ENCODE measurements at regions not wholly inside any gene's neighbourhood (a gene's known extent, or its start where the extent isn't known, plus 50 kb on each side); places are given as distances from the start of the nearest gene placed in this dataset.
A peak's percentile ranks its signal among the peaks of the same experiment; 100 is the strongest.

DNA sequence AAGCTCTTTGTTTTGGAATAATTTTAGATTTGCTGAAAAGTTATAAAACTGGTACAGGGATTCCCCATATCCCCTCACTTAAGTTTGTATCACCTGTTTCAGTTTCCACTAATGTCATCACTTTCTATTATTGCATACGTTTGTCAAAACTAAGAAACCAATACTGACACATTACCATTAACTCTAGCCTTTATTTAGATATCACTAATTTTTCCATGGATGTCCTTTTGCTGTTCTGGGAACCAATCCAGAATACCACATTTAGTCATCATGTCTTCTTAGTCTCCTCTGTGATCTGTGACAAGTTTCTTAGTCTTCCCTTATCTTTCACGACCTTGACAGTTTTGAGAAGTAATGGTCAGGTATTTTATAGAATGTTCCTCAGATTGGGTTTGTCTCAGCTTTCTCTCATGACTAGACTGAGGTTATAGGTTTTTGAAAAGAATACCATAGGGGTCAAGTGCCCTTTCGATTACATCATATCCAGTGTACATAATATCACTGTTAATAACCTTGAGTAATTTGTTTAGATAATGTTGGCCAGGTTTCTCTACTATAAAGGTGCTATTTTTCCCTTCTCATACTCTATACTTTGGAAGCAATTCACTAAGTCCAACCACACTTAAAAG is 51.9 kb upstream of the NMUR2 start:
- CTCF ChIA-PET, result interaction anchor here (1.2 to 1.7 kb wide), 2 partner anchors 16 to 29 kb away, joined by 3 to 6 read pairs; no protein-coding TSS in a partner anchor
- Mint-ChIP-seq H3K27ac (ENCODE audit: unreplicated experiment) (peak overlapping the region; percentile 55), H3K4me1 (ENCODE audit: low read depth, unreplicated experiment) (peaks cover 55% of the 10 kb centered on the region), H3K36me3 (ENCODE audit: insufficient read depth, unreplicated experiment) (no peaks in the 10 kb centered on the region), H3K4me3 (ENCODE audit: low read depth, unreplicated experiment) (no peak overlapping the region), H3K9me3 (ENCODE audit: low read depth, unreplicated experiment) (peaks cover 3% of the 10 kb centered on the region), H3K27me3 (ENCODE audit: unreplicated experiment) (no peaks in the 10 kb centered on the region)
- no peak for DNase-seq
- TF ChIP-seq, protein P1, sequence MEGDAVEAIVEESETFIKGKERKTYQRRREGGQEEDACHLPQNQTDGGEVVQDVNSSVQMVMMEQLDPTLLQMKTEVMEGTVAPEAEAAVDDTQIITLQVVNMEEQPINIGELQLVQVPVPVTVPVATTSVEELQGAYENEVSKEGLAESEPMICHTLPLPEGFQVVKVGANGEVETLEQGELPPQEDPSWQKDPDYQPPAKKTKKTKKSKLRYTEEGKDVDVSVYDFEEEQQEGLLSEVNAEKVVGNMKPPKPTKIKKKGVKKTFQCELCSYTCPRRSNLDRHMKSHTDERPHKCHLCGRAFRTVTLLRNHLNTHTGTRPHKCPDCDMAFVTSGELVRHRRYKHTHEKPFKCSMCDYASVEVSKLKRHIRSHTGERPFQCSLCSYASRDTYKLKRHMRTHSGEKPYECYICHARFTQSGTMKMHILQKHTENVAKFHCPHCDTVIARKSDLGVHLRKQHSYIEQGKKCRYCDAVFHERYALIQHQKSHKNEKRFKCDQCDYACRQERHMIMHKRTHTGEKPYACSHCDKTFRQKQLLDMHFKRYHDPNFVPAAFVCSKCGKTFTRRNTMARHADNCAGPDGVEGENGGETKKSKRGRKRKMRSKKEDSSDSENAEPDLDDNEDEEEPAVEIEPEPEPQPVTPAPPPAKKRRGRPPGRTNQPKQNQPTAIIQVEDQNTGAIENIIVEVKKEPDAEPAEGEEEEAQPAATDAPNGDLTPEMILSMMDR (IDR thresholded peaks at IDR 0.05; ENCODE audit: unreplicated experiment), result no peak
- no TSS peak for BruUV-seq (replicated peaks)
- intact Hi-C loops (cut with micrococcal nuclease; ENCODE audit: unreplicated experiment), result loop anchor here (1.0 to 2.0 kb wide), 2 partner anchors 24 to 43 kb away; no protein-coding TSS in a partner anchor

DNA sequence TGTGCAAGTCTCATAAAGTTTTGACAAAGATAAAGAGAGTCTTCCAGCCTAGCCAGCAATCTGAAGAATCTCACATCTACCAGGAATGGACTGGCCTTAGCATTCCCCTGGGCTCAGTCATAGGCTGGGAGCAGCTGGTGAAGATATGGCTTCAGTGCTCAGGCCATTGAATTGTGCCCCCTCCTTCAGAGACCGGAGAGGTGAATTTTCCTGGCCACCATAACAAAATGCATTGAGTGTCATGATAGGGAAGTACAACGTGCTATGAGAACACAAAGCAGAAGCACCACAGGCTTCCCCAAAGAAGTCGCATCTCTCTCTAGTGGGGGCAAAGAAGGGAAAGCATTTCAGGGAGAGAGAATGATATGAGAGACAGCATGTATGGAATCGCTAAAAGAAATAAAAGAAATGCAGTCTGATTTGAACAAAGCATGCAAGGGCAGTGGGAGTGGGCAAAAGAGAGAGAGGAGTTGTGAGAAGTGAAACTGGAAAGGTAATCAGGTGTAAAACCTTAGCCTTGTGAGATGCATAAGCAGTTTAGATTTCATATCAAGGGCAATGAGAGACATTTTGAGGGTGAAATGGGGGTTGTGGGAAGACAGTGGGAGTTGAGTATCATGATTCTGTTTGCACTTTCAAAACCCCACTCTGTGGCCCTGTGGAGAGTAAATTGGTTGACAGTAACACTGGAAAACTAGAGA is 57.1 kb upstream of the NMUR2 start:
- Mint-ChIP-seq H3K27me3 (ENCODE audit: unreplicated experiment) (no peaks in the 10 kb centered on the region), H3K4me1 (ENCODE audit: low read depth, unreplicated experiment) (peaks cover 43% of the 10 kb centered on the region)
- no peak for DNase-seq

DNA sequence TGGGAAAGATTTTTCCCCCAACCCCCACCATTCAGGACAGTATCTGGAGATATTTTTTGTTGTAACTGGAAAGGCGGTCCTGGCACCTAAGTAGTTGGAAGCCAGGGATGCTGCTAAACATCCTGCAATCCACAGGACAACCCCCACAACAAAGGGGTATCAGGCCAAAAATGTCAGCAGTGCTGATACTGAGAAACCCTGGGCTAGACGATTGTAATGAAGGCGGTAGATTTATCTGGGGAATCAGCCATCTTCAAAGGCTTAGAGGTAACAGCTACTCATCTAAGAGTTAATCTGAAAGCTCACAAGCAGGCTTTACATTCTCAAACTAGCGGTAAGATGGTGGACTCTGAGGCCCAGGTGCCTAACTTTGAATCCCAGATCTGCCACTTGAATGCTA is 59.0 kb upstream of the NMUR2 start:
- TF ChIP-seq, protein P1 (IDR thresholded peaks at IDR 0.05; ENCODE audit: unreplicated experiment), result no peak
- BruUV-seq (replicated peaks), result no TSS peak
- no peak overlapping the region for H3K27ac Mint-ChIP-seq (ENCODE audit: unreplicated experiment)
- intact Hi-C loops (cut with micrococcal nuclease; ENCODE audit: unreplicated experiment), result no loop called here
- no peak for DNase-seq
- no peak overlapping the region for H3K4me3 Mint-ChIP-seq (ENCODE audit: low read depth, unreplicated experiment)
- no peaks in the 10 kb centered on the region for H3K27me3 Mint-ChIP-seq (ENCODE audit: unreplicated experiment)
- H3K36me3 Mint-ChIP-seq (ENCODE audit: insufficient read depth, unreplicated experiment), result no peaks in the 10 kb centered on the region
- peaks cover 28% of the 10 kb centered on the region for H3K4me1 Mint-ChIP-seq (ENCODE audit: low read depth, unreplicated experiment)
- H3K9me3 Mint-ChIP-seq (ENCODE audit: low read depth, unreplicated experiment), result no peaks in the 10 kb centered on the region
- CTCF ChIA-PET, result no interaction called here

More for the DNA sequence above, 57.1 kb upstream of the NMUR2 start:
- Mint-ChIP-seq H3K27ac (ENCODE audit: unreplicated experiment) (no peak overlapping the region), H3K9me3 (ENCODE audit: low read depth, unreplicated experiment) (no peaks in the 10 kb centered on the region), H3K4me3 (ENCODE audit: low read depth, unreplicated experiment) (no peak overlapping the region), H3K36me3 (ENCODE audit: insufficient read depth, unreplicated experiment) (no peaks in the 10 kb centered on the region)
- no TSS peak for BruUV-seq (replicated peaks)
- intact Hi-C loops (cut with micrococcal nuclease; ENCODE audit: unreplicated experiment), result no loop called here
- CTCF ChIA-PET, result no interaction called here
- TF ChIP-seq, protein P1 (IDR thresholded peaks at IDR 0.05; ENCODE audit: unreplicated experiment), result no peak

DNA sequence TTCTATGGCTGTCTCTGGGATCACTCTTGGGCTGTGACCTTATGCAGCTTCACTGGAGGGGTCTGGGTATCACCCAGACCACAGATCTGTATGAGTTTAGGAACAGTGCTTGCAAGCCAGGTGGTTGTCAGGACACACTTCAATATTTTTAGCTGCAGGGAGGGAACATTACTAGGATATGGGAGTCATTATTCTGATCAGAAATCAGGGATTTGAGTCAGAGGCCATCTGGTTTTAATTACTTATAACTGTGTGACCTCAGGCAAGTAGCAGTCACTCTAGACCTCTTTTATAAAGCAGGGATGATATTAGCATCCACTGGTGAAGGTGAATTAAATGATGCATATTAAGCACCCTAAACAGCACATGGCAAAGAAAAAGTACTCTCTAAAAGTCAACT is 60.1 kb upstream of the NMUR2 start:
- CTCF ChIA-PET, result no interaction called here

More for the DNA sequence above, 60.1 kb upstream of the NMUR2 start:
- Mint-ChIP-seq H3K36me3 (ENCODE audit: insufficient read depth, unreplicated experiment) (no peaks in the 10 kb centered on the region), H3K27ac (ENCODE audit: unreplicated experiment) (no peak overlapping the region), H3K4me3 (ENCODE audit: low read depth, unreplicated experiment) (no peak overlapping the region), H3K9me3 (ENCODE audit: low read depth, unreplicated experiment) (no peaks in the 10 kb centered on the region), H3K4me1 (ENCODE audit: low read depth, unreplicated experiment) (peaks cover 28% of the 10 kb centered on the region), H3K27me3 (ENCODE audit: unreplicated experiment) (no peaks in the 10 kb centered on the region)
- TF ChIP-seq, protein P1 (IDR thresholded peaks at IDR 0.05; ENCODE audit: unreplicated experiment), result no peak
- intact Hi-C loops (cut with micrococcal nuclease; ENCODE audit: unreplicated experiment), result no loop called here
- no TSS peak for BruUV-seq (replicated peaks)
- DNase-seq, result no peak

All from Calu3 (cell line).